Keratinocyte (primary cell): ENCODE measurements at regions not wholly inside any gene's neighbourhood (a gene's known extent, or its start where the extent isn't known, plus 50 kb on each side); places are given as distances from the start of the nearest gene placed in this dataset.
"Not testable (repeated sequence)": the region's sequence is repeated elsewhere in the genome, so short reads cannot be mapped to it uniquely, and the experiment has no call there.

Experiments
- DNase-seq: peaks from one replicate; pipeline ENCODE4 v3.0.0-alpha.2; 2011; ENCODE audit warnings: low read depth, missing footprints, low spot score
- FAIRE-seq: peaks from 2 replicates; lab custom pipeline; 2011; peaks lifted over from hg19 to GRCh38; lab: Jason Lieb, UNC
- H2AFZ ChIP-seq: 2 replicates; pipeline ENCODE4 v1.6.0; 2012; ENCODE audit warnings: low read length, control low read depth, inconsistent platforms; ENCODE audit not compliant: control insufficient read depth
- H3K27ac ChIP-seq: 2 replicates; pipeline ENCODE4 v1.5.1; 2011; ENCODE audit warnings: low read length; ENCODE audit not compliant: control insufficient read depth, insufficient read depth
- H3K27me3 ChIP-seq: 3 replicates; pipeline ENCODE4 v1.6.0; 2011; ENCODE audit warnings: low read length; ENCODE audit not compliant: control insufficient read depth, insufficient read depth; ENCODE audit errors: extremely low read depth
- H3K36me3 ChIP-seq, 2 experiments: 2 replicates in 1 of 2; 3 replicates in 1 of 2; pipeline ENCODE4 v1.5.1; 2011; ENCODE audit warnings: low read length in 2 of 2, mild to moderate bottlenecking in 1 of 2; ENCODE audit not compliant: control insufficient read depth in 2 of 2, insufficient read depth in 2 of 2; ENCODE audit errors: extremely low read depth in 1 of 2
- H3K4me1 ChIP-seq: 3 replicates; pipeline ENCODE4 v1.5.1; 2011; ENCODE audit warnings: low read length; ENCODE audit not compliant: control insufficient read depth, insufficient read depth; ENCODE audit errors: extremely low read depth
- H3K4me2 ChIP-seq: 3 replicates; pipeline ENCODE4 v1.6.0; 2011; ENCODE audit warnings: low read depth, low read length; ENCODE audit not compliant: control insufficient read depth, insufficient read depth; ENCODE audit errors: extremely low read depth
- H3K4me3 ChIP-seq, 3 experiments: fragments of 200-600 bp in 1 of 3; sonication (generic) in 1 of 3; 2 replicates in 2 of 3; 3 replicates in 1 of 3; pipeline ENCODE4 v1.5.1; 2011 to 2016; ENCODE audit warnings: low read length in 3 of 3, mild to moderate bottlenecking in 3 of 3, control low read depth in 2 of 3, inconsistent platforms in 1 of 3, low read depth in 1 of 3, mixed read lengths in 1 of 3, mixed run types in 1 of 3, moderate library complexity in 1 of 3; ENCODE audit not compliant: control insufficient read depth in 2 of 3, insufficient read depth in 2 of 3; ENCODE audit errors: extremely low read depth in 1 of 3
- H3K79me2 ChIP-seq: 2 replicates; pipeline ENCODE4 v1.6.0; 2012; ENCODE audit warnings: low read length; ENCODE audit not compliant: control insufficient read depth, insufficient read depth
- H3K9ac ChIP-seq: 3 replicates; pipeline ENCODE4 v1.6.0; 2011; ENCODE audit warnings: low read length; ENCODE audit not compliant: control insufficient read depth, insufficient read depth; ENCODE audit errors: extremely low read depth
- H3K9me1 ChIP-seq: 3 replicates; pipeline ENCODE4 v1.6.0; 2011; ENCODE audit warnings: low read length; ENCODE audit not compliant: control insufficient read depth, insufficient read depth; ENCODE audit errors: extremely low read depth
- H3K9me3 ChIP-seq: 2 replicates; pipeline ENCODE4 v1.5.1; 2012; ENCODE audit warnings: low read depth, low read length; ENCODE audit not compliant: control insufficient read depth
- H4K20me1 ChIP-seq: 3 replicates; pipeline ENCODE4 v1.6.0; 2011; ENCODE audit warnings: low read length; ENCODE audit not compliant: control insufficient read depth, insufficient read depth; ENCODE audit errors: extremely low read depth
- EZH2 ChIP-seq: IDR thresholded peaks from one replicate; pipeline ENCODE4 v1.6.1; 2012; ENCODE audit warnings: inconsistent platforms, mild to moderate bottlenecking, low read length, moderate library complexity
- dilution Hi-C: fragments of 300-500 bp; cut with MboI; formaldehyde crosslinking; loops from one replicate; pipeline ENCODE4 v1.7.0; 2020; ENCODE audit warnings: low sequenced_read_pairs; ENCODE audit not compliant: extremely low pct_ligation_motif_present
- TF ChIP-seq, protein P1 (sequence below), 3 experiments: IDR thresholded peaks in 1 of 3; conservative IDR thresholded peaks in 1 of 3; optimal IDR thresholded peaks in 1 of 3; 2 replicates in 2 of 3; 3 replicates in 1 of 3; pipeline versions ENCODE3 to v1.5.1; 2011; ENCODE audit warnings: low read length in 3 of 3, mild to moderate bottlenecking in 3 of 3, moderate library complexity in 2 of 3, control low read depth in 1 of 3, inconsistent platforms in 1 of 3; ENCODE audit not compliant: insufficient read depth in 2 of 3; ENCODE audit errors: extremely low read depth in 1 of 3

DNA sequence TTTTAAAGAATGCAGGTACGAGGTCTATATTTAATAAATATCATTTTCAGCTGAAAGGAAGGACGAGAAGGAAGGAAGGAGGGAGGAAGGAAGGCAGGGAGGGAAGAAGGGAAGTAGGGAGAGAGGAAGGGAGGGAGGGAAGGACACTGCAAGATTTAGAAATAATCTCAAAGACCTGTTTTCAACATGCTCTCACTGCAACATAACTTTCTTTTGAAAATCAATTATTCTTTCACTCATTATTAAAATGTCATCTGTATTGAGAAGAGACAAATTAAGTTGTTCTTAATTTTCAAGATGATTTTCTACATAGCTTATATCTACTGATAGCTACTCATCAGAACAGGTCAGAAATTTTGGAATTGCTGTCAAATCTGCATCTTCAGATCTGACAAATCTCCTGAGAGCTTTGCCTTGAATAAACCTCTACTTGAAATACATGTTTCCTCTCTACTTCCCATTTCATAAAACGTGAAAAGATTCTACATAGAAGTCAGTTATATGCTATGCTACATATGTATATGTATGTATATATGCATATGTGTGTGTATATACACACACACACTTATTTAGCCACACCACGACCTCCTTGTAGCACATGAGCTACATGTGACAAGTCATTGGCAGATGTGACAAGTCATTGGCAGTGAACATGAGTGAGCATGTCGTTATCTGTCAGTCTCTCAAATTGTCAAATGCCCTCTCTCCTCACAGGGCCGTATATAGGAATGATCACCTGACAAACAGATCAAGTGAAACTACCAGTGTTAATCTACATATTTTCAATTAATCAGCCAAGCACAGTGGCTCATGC, 241.6 kb downstream of the LY86 start:
- H2AFZ ChIP-seq = no peak overlapping the region
- FAIRE-seq = no peak
- no peak overlapping the region for H3K9ac ChIP-seq
- no peaks in the 10 kb centered on the region for H3K79me2 ChIP-seq
- peaks cover 29% of the 10 kb centered on the region for H3K4me1 ChIP-seq
- H3K4me3 ChIP-seq = no peak overlapping the region
- dilution Hi-C loops = no loop called here
- TF ChIP-seq, protein P1, sequence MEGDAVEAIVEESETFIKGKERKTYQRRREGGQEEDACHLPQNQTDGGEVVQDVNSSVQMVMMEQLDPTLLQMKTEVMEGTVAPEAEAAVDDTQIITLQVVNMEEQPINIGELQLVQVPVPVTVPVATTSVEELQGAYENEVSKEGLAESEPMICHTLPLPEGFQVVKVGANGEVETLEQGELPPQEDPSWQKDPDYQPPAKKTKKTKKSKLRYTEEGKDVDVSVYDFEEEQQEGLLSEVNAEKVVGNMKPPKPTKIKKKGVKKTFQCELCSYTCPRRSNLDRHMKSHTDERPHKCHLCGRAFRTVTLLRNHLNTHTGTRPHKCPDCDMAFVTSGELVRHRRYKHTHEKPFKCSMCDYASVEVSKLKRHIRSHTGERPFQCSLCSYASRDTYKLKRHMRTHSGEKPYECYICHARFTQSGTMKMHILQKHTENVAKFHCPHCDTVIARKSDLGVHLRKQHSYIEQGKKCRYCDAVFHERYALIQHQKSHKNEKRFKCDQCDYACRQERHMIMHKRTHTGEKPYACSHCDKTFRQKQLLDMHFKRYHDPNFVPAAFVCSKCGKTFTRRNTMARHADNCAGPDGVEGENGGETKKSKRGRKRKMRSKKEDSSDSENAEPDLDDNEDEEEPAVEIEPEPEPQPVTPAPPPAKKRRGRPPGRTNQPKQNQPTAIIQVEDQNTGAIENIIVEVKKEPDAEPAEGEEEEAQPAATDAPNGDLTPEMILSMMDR (optimal IDR thresholded peaks at IDR 0.05 in 1 of 3, IDR thresholded peaks at IDR 0.05 in 1 of 3, conservative IDR thresholded peaks at IDR 0.05 in 1 of 3; ENCODE audit: extremely low read depth in 1 of 3, insufficient read depth in 2 of 3, low read length in 3 of 3) = no peak
- no peak for TF ChIP-seq EZH2
- no peaks in the 10 kb centered on the region for H4K20me1 ChIP-seq
- H3K36me3 ChIP-seq = no peaks in the 10 kb centered on the region
- no peaks in the 10 kb centered on the region for H3K9me3 ChIP-seq
- H3K9me1 ChIP-seq = no peaks in the 10 kb centered on the region
- H3K27ac ChIP-seq = no peak overlapping the region
- no peak for DNase-seq
- no peak overlapping the region for H3K4me2 ChIP-seq
- H3K27me3 ChIP-seq = no peaks in the 10 kb centered on the region

DNA sequence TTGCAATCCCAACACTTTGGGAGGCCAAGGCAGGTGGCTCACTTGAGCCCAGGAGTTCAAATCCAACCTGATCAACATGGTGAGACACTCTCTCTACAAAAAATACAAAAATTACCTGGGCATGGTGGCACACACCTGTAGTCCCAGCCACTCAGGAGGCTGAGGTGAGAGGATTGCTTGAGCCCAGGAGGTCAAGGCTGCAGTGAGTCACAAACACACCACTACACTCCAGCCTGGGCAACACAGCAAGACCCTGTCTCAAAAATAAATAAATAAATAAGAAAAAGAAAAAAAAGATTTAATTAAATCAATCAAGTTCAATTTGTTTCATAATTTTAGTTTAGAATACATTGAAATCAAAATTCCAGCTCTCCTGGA, 242.2 kb downstream of the LY86 start:
- H3K27me3 ChIP-seq, H3K9ac ChIP-seq, H3K27ac ChIP-seq, H3K4me3 ChIP-seq, H3K9me3 ChIP-seq, dilution Hi-C loops, H3K4me2 ChIP-seq, H2AFZ ChIP-seq, H4K20me1 ChIP-seq, H3K9me1 ChIP-seq, H3K79me2 ChIP-seq, H3K36me3 ChIP-seq, DNase-seq, FAIRE-seq: not testable (repeated sequence)
- peaks cover 24% of the 10 kb centered on the region for H3K4me1 ChIP-seq

GRCh38 chr6:6832439-6832838, 243.9 kb downstream of the LY86 start:
- DNase-seq (no peak), FAIRE-seq (no peak)
- peaks cover 9% of the 10 kb centered on the region for H3K4me1 ChIP-seq
- H3K4me3 ChIP-seq = no peak overlapping the region
- no peaks in the 10 kb centered on the region for H3K27me3 ChIP-seq
- H3K4me2 ChIP-seq = no peak overlapping the region
- H3K9me3 ChIP-seq = no peaks in the 10 kb centered on the region
- no peak overlapping the region for H2AFZ ChIP-seq
- H3K9me1 ChIP-seq = no peaks in the 10 kb centered on the region
- dilution Hi-C loops = no loop called here
- no peaks in the 10 kb centered on the region for H4K20me1 ChIP-seq
- no peak for TF ChIP-seq EZH2
- TF ChIP-seq, protein P1 (optimal IDR thresholded peaks at IDR 0.05 in 1 of 3, IDR thresholded peaks at IDR 0.05 in 1 of 3, conservative IDR thresholded peaks at IDR 0.05 in 1 of 3; ENCODE audit: extremely low read depth in 1 of 3, insufficient read depth in 2 of 3, low read length in 3 of 3) = no peak
- no peaks in the 10 kb centered on the region for H3K36me3 ChIP-seq
- no peak overlapping the region for H3K9ac ChIP-seq
- H3K27ac ChIP-seq = no peak overlapping the region
- no peaks in the 10 kb centered on the region for H3K79me2 ChIP-seq
